K562 (cell line): ENCODE measurements at regions not wholly inside any gene's neighbourhood (a gene's known extent, or its start where the extent isn't known, plus 50 kb on each side); places are given as distances from the start of the nearest gene placed in this dataset.

ENCODE experiments used
- ATAC-seq: fragments of 200-7000 bp; cut with Tn5 transposase; 3 replicates; pipeline ENCODE4 v1.9.1; 2020; ENCODE audit warnings: moderate library complexity
- BruUV-seq: library from RNA; stranded (reverse); fragments of 400-500 nt; replicated peaks from 2 replicates; lab custom pipeline; 2021; lab: Mats Ljungman, UMichigan
- CTCF ChIA-PET: fragments of 300-600 bp; formaldehyde crosslinking; extraction: SDS; loops from one replicate; lab custom pipeline; 2021; ENCODE audit warnings: low intra/inter-chr PET ratio; lab: Yijun Ruan, JAX
- POLR2A ChIA-PET: fragments of 300-600, 350-650 bp; sonication (Branson Sonifier 250); formaldehyde crosslinking; extraction: SDS; loops from one replicate; lab custom pipeline; 2021; ENCODE audit warnings: antibody characterized with exemption, inconsistent platforms; lab: Yijun Ruan, JAX
- DNase-seq, 4 experiments: peaks; one replicate each; pipeline versions ENCODE4 v3.0.0 to v3.0.0-alpha.2; 2011 to 2018; ENCODE audit warnings: low spot score in 3 of 4, mixed read lengths in 3 of 4; ENCODE audit errors: extremely low read depth in 1 of 4
- FAIRE-seq: peaks from 2 replicates; lab custom pipeline; 2011; peaks lifted over from hg19 to GRCh38; lab: Jason Lieb, UNC
- H2AFZ ChIP-seq: 2 replicates; pipeline ENCODE4 v1.6.0; 2011; ENCODE audit warnings: low read depth, low read length, control low read depth, inconsistent platforms
- H3K27ac ChIP-seq: fragments of 200-600 bp; 3 replicates; pipeline ENCODE4 v1.8.0; 2011; ENCODE audit warnings: low read depth, mild to moderate bottlenecking, control low read depth, inconsistent platforms, low read length, moderate library complexity, mixed read lengths; ENCODE audit errors: extremely low read depth
- H3K27me3 ChIP-seq, 2 experiments: fragments of 300-600 bp in 1 of 2; 2 replicates in 1 of 2; 3 replicates in 1 of 2; pipeline versions ENCODE4 v1.6.0 to v1.8.0; 2011; ENCODE audit warnings: inconsistent platforms in 2 of 2, low read length in 2 of 2, mild to moderate bottlenecking in 1 of 2, mixed read lengths in 1 of 2, moderate library complexity in 1 of 2; ENCODE audit not compliant: control insufficient read depth in 2 of 2, insufficient read depth in 2 of 2
- H3K36me3 ChIP-seq: fragments of 300-600 bp; 3 replicates; pipeline ENCODE4 v1.8.0; 2011; ENCODE audit warnings: mild to moderate bottlenecking, low read length, inconsistent platforms; ENCODE audit not compliant: control insufficient read depth, insufficient read depth
- H3K4me1 ChIP-seq, 2 experiments: fragments of 200-600 bp in 1 of 2; replicated peaks in 1 of 2; 2 replicates in 1 of 2; 3 replicates in 1 of 2; pipeline versions ENCODE4 v1.5.1 to v1.8.0; 2011; ENCODE audit warnings: inconsistent platforms in 2 of 2, low read length in 2 of 2, mild to moderate bottlenecking in 1 of 2, mixed read lengths in 1 of 2, moderate library complexity in 1 of 2; ENCODE audit not compliant: control insufficient read depth in 2 of 2, insufficient read depth in 2 of 2
- H3K4me2 ChIP-seq: 2 replicates; pipeline ENCODE4 v1.6.1; 2011; ENCODE audit warnings: low read length, control low read depth, inconsistent platforms, mixed read lengths; ENCODE audit not compliant: insufficient read depth
- H3K4me3 ChIP-seq: fragments of 200-600 bp; sonication (generic), shearing (Covaris generic); 2 replicates; pipeline ENCODE4 v1.5.1; 2016; ENCODE audit warnings: control low read depth, inconsistent platforms
- H3K79me2 ChIP-seq: fragments of 200-600 bp; 3 replicates; pipeline ENCODE4 v1.8.0; 2011; ENCODE audit warnings: low read length, inconsistent platforms; ENCODE audit not compliant: control insufficient read depth, insufficient read depth
- H3K9ac ChIP-seq, 2 experiments: 2 replicates each; pipeline versions ENCODE4 v1.6.0 to v1.6.1; 2011; ENCODE audit warnings: low read depth in 2 of 2, low read length in 2 of 2, control low read depth in 1 of 2, inconsistent platforms in 1 of 2, mild to moderate bottlenecking in 1 of 2, mixed read lengths in 1 of 2; ENCODE audit not compliant: insufficient read depth in 1 of 2
- H3K9me1 ChIP-seq: one replicate; pipeline ENCODE4 v1.6.0; 2011; ENCODE audit warnings: inconsistent platforms, mild to moderate bottlenecking, low read length, moderate library complexity; ENCODE audit not compliant: control insufficient read depth, insufficient read depth
- H3K9me3 ChIP-seq: replicated peaks from 2 replicates; pipeline ENCODE4 v1.5.1; 2011; ENCODE audit warnings: low read depth, low read length, inconsistent platforms; ENCODE audit not compliant: control insufficient read depth, insufficient read depth
- H4K20me1 ChIP-seq: replicated peaks from 2 replicates; pipeline ENCODE4 v1.6.1; 2011; ENCODE audit warnings: low read length, inconsistent platforms, mixed read lengths; ENCODE audit not compliant: control insufficient read depth, insufficient read depth
- ARHGAP35 ChIP-seq: fragments of 450-650 bp; IDR thresholded peaks from 2 replicates; pipeline ENCODE4 v1.6.1; 2018; ENCODE audit not compliant: partially characterized antibody
- C11orf30 ChIP-seq: fragments of 450-650 bp; IDR thresholded peaks from 2 replicates; pipeline ENCODE4 v1.6.1; 2016; ENCODE audit warnings: low read depth, mild to moderate bottlenecking
- CCAR2 ChIP-seq: fragments of 200-400 bp; formaldehyde crosslinking; IDR thresholded peaks from 2 replicates; pipeline ENCODE4 v1.6.1; 2017; ENCODE audit warnings: mild to moderate bottlenecking, low read depth, low read length
- E2F3 ChIP-seq: fragments of 250-450 bp; sonication (Bioruptor Pico); IDR thresholded peaks from 2 replicates; pipeline ENCODE4 v1.4.0; 2020; ENCODE audit warnings: mild to moderate bottlenecking
- ELF2 ChIP-seq: fragments of 250-450 bp; sonication (Bioruptor Pico); IDR thresholded peaks from 2 replicates; pipeline ENCODE4 v1.5.0; 2021; ENCODE audit warnings: mild to moderate bottlenecking
- FUS ChIP-seq: fragments of 200-400 bp; formaldehyde crosslinking; optimal IDR thresholded peaks from 2 replicates; pipeline ENCODE3; 2017; ENCODE audit warnings: low read depth, low read length
- MAFF ChIP-seq: IDR thresholded peaks from 2 replicates; pipeline ENCODE4 v1.6.1; 2012; ENCODE audit warnings: low read length, improper control_type of control experiment
- MAFG ChIP-seq: fragments of 450-650 bp; conservative IDR thresholded peaks from 2 replicates; pipeline ENCODE4 v1.6.1; 2016; ENCODE audit warnings: missing genetic modification characterization, missing compliant biosample characterization
- MAFK ChIP-seq: IDR thresholded peaks from 2 replicates; pipeline ENCODE4 v1.6.1; 2011; ENCODE audit warnings: low read length, improper control_type of control experiment
- MED1 ChIP-seq: sonication (generic); formaldehyde crosslinking; IDR thresholded peaks from 2 replicates; pipeline ENCODE4 v1.8.1; 2023; ENCODE audit warnings: missing genetic modification reagents, borderline replicate concordance
- MXI1 ChIP-seq: IDR thresholded peaks from 2 replicates; pipeline ENCODE4 v1.6.1; 2011; ENCODE audit warnings: low read depth, mild to moderate bottlenecking, improper control_type of control experiment, low read length
- NR1H2 ChIP-seq: sonication (generic); formaldehyde crosslinking; IDR thresholded peaks from 2 replicates; pipeline ENCODE4 v1.4.0; 2020; ENCODE audit warnings: mild to moderate bottlenecking, missing genetic modification reagents
- POLR2AphosphoS5 ChIP-seq: IDR thresholded peaks from 2 replicates; pipeline ENCODE4 v1.6.1; 2011; ENCODE audit warnings: mild to moderate bottlenecking, low read depth, low read length, moderate library complexity; ENCODE audit not compliant: control insufficient read depth, insufficient read depth
- SRSF7 ChIP-seq: fragments of 200-400 bp; formaldehyde crosslinking; optimal IDR thresholded peaks from 2 replicates; pipeline ENCODE3; 2017; ENCODE audit warnings: mild to moderate bottlenecking, low read depth, low read length
- ZNF316 ChIP-seq: fragments of 450-650 bp; IDR thresholded peaks from 2 replicates; pipeline ENCODE4 v1.6.1; 2016
- ZNF583 ChIP-seq: fragments of 250-450 bp; sonication (Bioruptor Pico); IDR thresholded peaks from 2 replicates; pipeline ENCODE4 v1.4.0; 2020
- WGBS: fragments of 100-300 bp; shearing (Covaris generic); methylation state at CpG from one replicate; pipeline ENCODE4 v1.1.6; 2016; ENCODE audit warnings: low coverage, mixed read lengths; ENCODE audit not compliant: insufficient coverage; ENCODE audit errors: missing lambda C conversion rate; 5-methylcytosine and 5-hydroxymethylcytosine counted together
- in situ Hi-C: fragments of 300-500 bp; cut with MboI; formaldehyde crosslinking; loops from 4 replicates; pipeline ENCODE4 v1.15.0; 2018; ENCODE audit warnings: inconsistent platforms, mixed read lengths
- intact Hi-C: fragments of 100-400 bp; cut with micrococcal nuclease; formaldehyde crosslinking; loops from 2 replicates; pipeline ENCODE4 v1.14.2; 2022
- TF ChIP-seq, protein P1 (sequence below), 2 experiments: IDR thresholded peaks; 2 replicates each; pipeline ENCODE4 v1.6.1; 2012; ENCODE audit warnings: improper control_type of control experiment in 2 of 2, low read depth in 2 of 2, low read length in 2 of 2, borderline replicate concordance in 1 of 2
- TF ChIP-seq, protein P2 (sequence below): fragments of 450-650 bp; IDR thresholded peaks from 2 replicates; pipeline ENCODE4 v1.6.1; 2016

DNA sequence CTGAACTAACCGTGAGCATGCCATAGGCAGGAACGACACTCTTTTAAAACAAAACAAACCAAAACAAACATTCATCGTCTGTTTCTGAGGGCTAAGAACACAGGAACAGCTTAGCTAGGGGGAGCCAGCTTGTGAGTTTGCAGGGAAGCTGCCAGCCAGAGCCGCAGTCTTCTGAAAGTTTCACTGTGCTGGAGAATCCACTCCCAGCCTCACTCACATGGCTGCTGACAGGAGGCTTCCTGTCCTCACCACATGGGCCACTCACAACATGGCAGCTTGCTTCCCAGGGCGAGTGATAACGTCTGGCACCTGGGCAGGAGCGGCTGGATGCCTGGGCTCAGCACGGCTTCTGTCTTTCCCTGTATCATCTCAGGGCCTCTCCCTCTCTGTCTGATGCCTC, 275.2 kb downstream of the MSX2 start (continued):
- TF ChIP-seq, protein P1, sequence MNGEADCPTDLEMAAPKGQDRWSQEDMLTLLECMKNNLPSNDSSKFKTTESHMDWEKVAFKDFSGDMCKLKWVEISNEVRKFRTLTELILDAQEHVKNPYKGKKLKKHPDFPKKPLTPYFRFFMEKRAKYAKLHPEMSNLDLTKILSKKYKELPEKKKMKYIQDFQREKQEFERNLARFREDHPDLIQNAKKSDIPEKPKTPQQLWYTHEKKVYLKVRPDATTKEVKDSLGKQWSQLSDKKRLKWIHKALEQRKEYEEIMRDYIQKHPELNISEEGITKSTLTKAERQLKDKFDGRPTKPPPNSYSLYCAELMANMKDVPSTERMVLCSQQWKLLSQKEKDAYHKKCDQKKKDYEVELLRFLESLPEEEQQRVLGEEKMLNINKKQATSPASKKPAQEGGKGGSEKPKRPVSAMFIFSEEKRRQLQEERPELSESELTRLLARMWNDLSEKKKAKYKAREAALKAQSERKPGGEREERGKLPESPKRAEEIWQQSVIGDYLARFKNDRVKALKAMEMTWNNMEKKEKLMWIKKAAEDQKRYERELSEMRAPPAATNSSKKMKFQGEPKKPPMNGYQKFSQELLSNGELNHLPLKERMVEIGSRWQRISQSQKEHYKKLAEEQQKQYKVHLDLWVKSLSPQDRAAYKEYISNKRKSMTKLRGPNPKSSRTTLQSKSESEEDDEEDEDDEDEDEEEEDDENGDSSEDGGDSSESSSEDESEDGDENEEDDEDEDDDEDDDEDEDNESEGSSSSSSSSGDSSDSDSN (IDR thresholded peaks at IDR 0.05; ENCODE audit: borderline replicate concordance in 1 of 2, low read depth in 2 of 2, low read length in 2 of 2): no peak
- TF ChIP-seq FUS: no peak
- TF ChIP-seq SRSF7: no peak
- TF ChIP-seq, protein P2, sequence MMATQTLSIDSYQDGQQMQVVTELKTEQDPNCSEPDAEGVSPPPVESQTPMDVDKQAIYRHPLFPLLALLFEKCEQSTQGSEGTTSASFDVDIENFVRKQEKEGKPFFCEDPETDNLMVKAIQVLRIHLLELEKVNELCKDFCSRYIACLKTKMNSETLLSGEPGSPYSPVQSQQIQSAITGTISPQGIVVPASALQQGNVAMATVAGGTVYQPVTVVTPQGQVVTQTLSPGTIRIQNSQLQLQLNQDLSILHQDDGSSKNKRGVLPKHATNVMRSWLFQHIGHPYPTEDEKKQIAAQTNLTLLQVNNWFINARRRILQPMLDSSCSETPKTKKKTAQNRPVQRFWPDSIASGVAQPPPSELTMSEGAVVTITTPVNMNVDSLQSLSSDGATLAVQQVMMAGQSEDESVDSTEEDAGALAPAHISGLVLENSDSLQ: no peak

DNA sequence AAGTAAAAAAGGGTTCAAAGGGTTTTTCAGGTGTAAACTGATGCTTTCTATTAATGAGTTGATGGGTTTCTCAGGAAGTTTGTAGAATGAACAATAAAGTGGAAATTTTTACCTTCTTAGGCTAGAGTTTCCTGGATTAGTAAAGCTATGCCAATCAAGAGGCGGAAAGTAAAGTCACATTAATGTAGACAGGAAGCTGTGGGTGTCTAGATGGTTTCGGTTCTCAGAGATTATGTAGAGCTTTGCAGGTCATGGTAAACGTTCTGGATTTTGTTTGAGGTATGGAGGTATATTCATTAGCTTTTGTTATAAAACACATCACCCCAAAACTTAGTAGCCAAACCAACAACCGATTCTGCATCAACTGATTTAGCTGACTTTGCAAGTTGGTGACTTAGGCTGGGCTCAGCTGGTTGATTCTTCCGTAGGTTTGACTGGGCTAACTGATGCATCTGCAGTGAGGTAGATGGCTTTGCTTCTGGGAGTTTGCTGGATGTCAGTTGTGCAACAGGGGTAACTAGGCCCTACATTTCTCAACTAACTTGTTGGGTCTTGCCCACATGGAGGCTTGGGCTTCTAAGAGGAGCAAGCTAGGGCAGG, 273.8 kb downstream of the MSX2 start:
- 0% methylated on average over 5 of the region's 5 CpGs for WGBS
- 0 out of 2 replicates have a peak, but pooled peaks cover 3% of the 10 kb centered on the region for H4K20me1 ChIP-seq
- H3K27me3 ChIP-seq: peaks cover 0 to 23% of the 10 kb centered on the region in 2 experiments; a peak in 1 of 5 replicates
- DNase-seq (no peak), ATAC-seq (no peak)
- no peak overlapping the region for H2AFZ ChIP-seq
- CTCF ChIA-PET: no interaction called here
- H3K4me1 ChIP-seq: no peaks in the 10 kb centered on the region
- no peaks in the 10 kb centered on the region for H3K9me3 ChIP-seq
- no TSS peak for BruUV-seq
- in situ Hi-C loops: no loop called here
- H3K79me2 ChIP-seq: no peaks in the 10 kb centered on the region
- POLR2A ChIA-PET: no interaction called here
- H3K4me2 ChIP-seq: no peak overlapping the region
- H3K27ac ChIP-seq: no peak overlapping the region
- H3K4me3 ChIP-seq: no peak overlapping the region
- H3K9me1 ChIP-seq: no peaks in the 10 kb centered on the region
- TF ChIP-seq CCAR2: no peak
- peak; percentile 51 for TF ChIP-seq ZNF316
- TF ChIP-seq E2F3 (CRISPR knock-in tag): no peak
- TF ChIP-seq MAFF: peak; percentile 12; the same call in 1 of the 2 replicates
- no peak for TF ChIP-seq ELF2 (CRISPR knock-in tag)
- no peak for TF ChIP-seq POLR2AphosphoS5
- no peak for TF ChIP-seq MED1 (CRISPR knock-in tag)
- no peak for TF ChIP-seq MXI1
- peak; percentile 39; the same call in 1 of the 2 replicates for TF ChIP-seq MAFG (tag)
- TF ChIP-seq ARHGAP35: no peak
- TF ChIP-seq MAFK: 0 out of 2 replicates have a peak, but pooled peaks have one; percentile 18
- TF ChIP-seq NR1H2 (CRISPR knock-in tag): no peak
- no peak for TF ChIP-seq ZNF583 (CRISPR knock-in tag)
- peak; percentile 38; the same call in 1 of the 2 replicates for TF ChIP-seq C11orf30
- TF ChIP-seq, all 486 proteins: peak for 5
- FAIRE-seq: no peak
- no peaks in the 10 kb centered on the region for H3K36me3 ChIP-seq
- intact Hi-C loops: no loop called here
- no peak overlapping the region for H3K9ac ChIP-seq
